ENCODE measurements at regions not wholly inside any gene's neighbourhood (a gene's known extent, or its start where the extent isn't known, plus 50 kb on each side); places are given as distances from the start of the nearest gene placed in this dataset.
A peak's percentile ranks its signal among the peaks of the same experiment; 100 is the strongest.

- TF ChIP-seq EZH2 (IDR thresholded peaks at IDR 0.05; ENCODE audit: insufficient read depth, poor library complexity, severe bottlenecking) (no peak), EZH2phosphoT487 (IDR thresholded peaks at IDR 0.05; ENCODE audit: insufficient read depth, low read depth) (peak; percentile 55; the same call in 1 of the 2 replicates)
These were observed 377.7 kb downstream of the SLC16A7 start for GRCh38 chr12:59973515-59973914.
